ENCODE measurements at regions not wholly inside any gene's neighbourhood (a gene's known extent, or its start where the extent isn't known, plus 50 kb on each side); places are given as distances from the start of the nearest gene placed in this dataset.

- H3K4me3 ChIP-seq, result no peak overlapping the region
- H3K27me3 ChIP-seq, result no peaks in the 10 kb centered on the region
- no peak for TF ChIP-seq CTCF (IDR thresholded peaks at IDR 0.05)
- intact Hi-C loops (cut with DNase I; ENCODE audit: low total_unique reads), result no loop called here
- no peaks in the 10 kb centered on the region for H3K9me3 ChIP-seq
- DNase-seq, result no peak
- H3K27ac ChIP-seq, result no peak overlapping the region
- no peaks in the 10 kb centered on the region for H3K4me1 ChIP-seq
- H3K36me3 ChIP-seq, result no peaks in the 10 kb centered on the region
These were observed 513.6 kb downstream of the FAT4 start for GRCh38 chr4:125828346-125828745.

GRCh38 chr4:125832161-125832560 lies 517.4 kb downstream of the FAT4 start:
- no peak overlapping the region for H3K4me3 ChIP-seq
- intact Hi-C loops (cut with DNase I; ENCODE audit: low total_unique reads), result no loop called here
- no peaks in the 10 kb centered on the region for H3K27me3 ChIP-seq
- no peaks in the 10 kb centered on the region for H3K36me3 ChIP-seq
- DNase-seq, result no peak
- no peaks in the 10 kb centered on the region for H3K9me3 ChIP-seq
- H3K27ac ChIP-seq, result no peak overlapping the region
- no peaks in the 10 kb centered on the region for H3K4me1 ChIP-seq
- no peak for TF ChIP-seq CTCF (IDR thresholded peaks at IDR 0.05)

- Histone ChIP-seq H3K36me3 (no peaks in the 10 kb centered on the region), H3K9me3 (no peaks in the 10 kb centered on the region), H3K27me3 (no peaks in the 10 kb centered on the region), H3K4me3 (no peak overlapping the region), H3K4me1 (no peaks in the 10 kb centered on the region), H3K27ac (no peak overlapping the region)
- no peak for DNase-seq
- intact Hi-C loops (cut with DNase I; ENCODE audit: low total_unique reads), result no loop called here
- TF ChIP-seq CTCF (IDR thresholded peaks at IDR 0.05), result no peak
These were observed 521.9 kb downstream of the FAT4 start for GRCh38 chr4:125836597-125837195.

GRCh38 chr4:125837493-125838201 lies 522.9 kb downstream of the FAT4 start:
- no peaks in the 10 kb centered on the region for H3K36me3 ChIP-seq
- no peaks in the 10 kb centered on the region for H3K4me1 ChIP-seq
- no peak overlapping the region for H3K4me3 ChIP-seq
- intact Hi-C loops (cut with DNase I; ENCODE audit: low total_unique reads), result no loop called here
- H3K27ac ChIP-seq, result no peak overlapping the region
- no peak for TF ChIP-seq CTCF (IDR thresholded peaks at IDR 0.05)
- DNase-seq, result no peak
- H3K9me3 ChIP-seq, result no peaks in the 10 kb centered on the region
- no peaks in the 10 kb centered on the region for H3K27me3 ChIP-seq

- intact Hi-C loops (cut with DNase I; ENCODE audit: low total_unique reads), result no loop called here
- Histone ChIP-seq H3K36me3 (no peaks in the 10 kb centered on the region), H3K4me3 (no peak overlapping the region), H3K27me3 (no peaks in the 10 kb centered on the region), H3K9me3 (no peaks in the 10 kb centered on the region), H3K27ac (no peak overlapping the region), H3K4me1 (no peaks in the 10 kb centered on the region)
- no peak for TF ChIP-seq CTCF (IDR thresholded peaks at IDR 0.05)
- DNase-seq, result no peak
These were observed 523.4 kb downstream of the FAT4 start for GRCh38 chr4:125838202-125838601.
